ENCODE measurements at regions not wholly inside any gene's neighbourhood (a gene's known extent, or its start where the extent isn't known, plus 50 kb on each side); places are given as distances from the start of the nearest gene placed in this dataset.

- BruUV-seq (replicated peaks): no TSS peak
- TF ChIP-seq WRNIP1 (IDR thresholded peaks at IDR 0.05; ENCODE audit: borderline replicate concordance, low read depth, low read length) (no peak), RUNX3 (IDR thresholded peaks at IDR 0.05; ENCODE audit: low read length) (no peak), IRF5 (IDR thresholded peaks at IDR 0.05; ENCODE audit: borderline replicate concordance) (no peak), SRF (IDR thresholded peaks at IDR 0.05; ENCODE audit: low read depth in 2 of 2, low read length in 2 of 2) (no peak), BCLAF1 (IDR thresholded peaks at IDR 0.05) (no peak), SKIL (IDR thresholded peaks at IDR 0.05; ENCODE audit: low read depth, poor library complexity, severe bottlenecking) (no peak), SMAD1 (IDR thresholded peaks at IDR 0.05; ENCODE audit: low read depth, partially characterized antibody) (no peak), USF1 (IDR thresholded peaks at IDR 0.05; ENCODE audit: borderline replicate concordance, extremely low read length, insufficient read depth, low read depth, low read length) (no peak)
- TF ChIP-seq, protein P1, sequence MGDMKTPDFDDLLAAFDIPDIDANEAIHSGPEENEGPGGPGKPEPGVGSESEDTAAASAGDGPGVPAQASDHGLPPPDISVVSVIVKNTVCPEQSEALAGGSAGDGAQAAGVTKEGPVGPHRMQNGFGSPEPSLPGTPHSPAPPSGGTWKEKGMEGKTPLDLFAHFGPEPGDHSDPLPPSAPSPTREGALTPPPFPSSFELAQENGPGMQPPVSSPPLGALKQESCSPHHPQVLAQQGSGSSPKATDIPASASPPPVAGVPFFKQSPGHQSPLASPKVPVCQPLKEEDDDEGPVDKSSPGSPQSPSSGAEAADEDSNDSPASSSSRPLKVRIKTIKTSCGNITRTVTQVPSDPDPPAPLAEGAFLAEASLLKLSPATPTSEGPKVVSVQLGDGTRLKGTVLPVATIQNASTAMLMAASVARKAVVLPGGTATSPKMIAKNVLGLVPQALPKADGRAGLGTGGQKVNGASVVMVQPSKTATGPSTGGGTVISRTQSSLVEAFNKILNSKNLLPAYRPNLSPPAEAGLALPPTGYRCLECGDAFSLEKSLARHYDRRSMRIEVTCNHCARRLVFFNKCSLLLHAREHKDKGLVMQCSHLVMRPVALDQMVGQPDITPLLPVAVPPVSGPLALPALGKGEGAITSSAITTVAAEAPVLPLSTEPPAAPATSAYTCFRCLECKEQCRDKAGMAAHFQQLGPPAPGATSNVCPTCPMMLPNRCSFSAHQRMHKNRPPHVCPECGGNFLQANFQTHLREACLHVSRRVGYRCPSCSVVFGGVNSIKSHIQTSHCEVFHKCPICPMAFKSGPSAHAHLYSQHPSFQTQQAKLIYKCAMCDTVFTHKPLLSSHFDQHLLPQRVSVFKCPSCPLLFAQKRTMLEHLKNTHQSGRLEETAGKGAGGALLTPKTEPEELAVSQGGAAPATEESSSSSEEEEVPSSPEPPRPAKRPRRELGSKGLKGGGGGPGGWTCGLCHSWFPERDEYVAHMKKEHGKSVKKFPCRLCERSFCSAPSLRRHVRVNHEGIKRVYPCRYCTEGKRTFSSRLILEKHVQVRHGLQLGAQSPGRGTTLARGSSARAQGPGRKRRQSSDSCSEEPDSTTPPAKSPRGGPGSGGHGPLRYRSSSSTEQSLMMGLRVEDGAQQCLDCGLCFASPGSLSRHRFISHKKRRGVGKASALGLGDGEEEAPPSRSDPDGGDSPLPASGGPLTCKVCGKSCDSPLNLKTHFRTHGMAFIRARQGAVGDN (IDR thresholded peaks at IDR 0.05): no peak
These were observed 401.5 kb upstream of the JARID2 start for GRCh38 chr6:14844411-14844810.

More at GRCh38 chr6:14844411-14844810, 401.5 kb upstream of the JARID2 start:
- CTCF ChIA-PET: no interaction called here
- Histone ChIP-seq H3K4me1 (ENCODE audit: control insufficient read depth, insufficient read depth, low read length) (no peaks in the 10 kb centered on the region), H2AFZ (ENCODE audit: control insufficient read depth, low read depth, low read length) (no peak overlapping the region), H3K27ac (ENCODE audit: control insufficient read depth, insufficient read depth) (no peak overlapping the region), H3K27me3 (replicated peaks in 1 of 2; ENCODE audit: control insufficient read depth in 2 of 2, insufficient read depth in 2 of 2, low read length in 1 of 2) (no peaks in the 10 kb centered on the region), H3K36me3 (ENCODE audit: control insufficient read depth in 2 of 2, insufficient read depth in 2 of 2, low read length in 1 of 2) (no peaks in the 10 kb centered on the region), H3K9ac (ENCODE audit: control insufficient read depth, insufficient read depth, low read length) (no peak overlapping the region), H3K4me3 (no peak overlapping the region), H3K79me2 (ENCODE audit: control insufficient read depth, insufficient read depth, low read length) (no peaks in the 10 kb centered on the region), H3K4me2 (ENCODE audit: control insufficient read depth, insufficient read depth) (no peak overlapping the region), H3K9me3 (replicated peaks; ENCODE audit: control insufficient read depth, insufficient read depth, low read length) (no peaks in the 10 kb centered on the region), H4K20me1 (ENCODE audit: control insufficient read depth, insufficient read depth) (no peaks in the 10 kb centered on the region)
- DNase-seq (ENCODE audit: low read depth, low spot score) (no peak), FAIRE-seq (no peak), ATAC-seq (no peak)
- intact Hi-C loops (cut with micrococcal nuclease; ENCODE audit: unreplicated experiment): no loop called here
- SMC1A ChIA-PET (ENCODE audit: uncharacterized antibody, unreplicated experiment): interaction anchor here (1.1 kb wide), 1 partner anchor 12 kb away, joined by 3 read pairs; no protein-coding TSS in a partner anchor
- 78% methylated on average over 17 of the region's 17 CpGs for WGBS (ENCODE audit: insufficient coverage, insufficient replicate concordance, low lambda C conversion rate, missing lambda C conversion rate)
- RAD21 ChIA-PET (ENCODE audit: unreplicated experiment): interaction anchor here (0.7 kb wide), 1 partner anchor 24 kb away, joined by 4 read pairs; no protein-coding TSS in a partner anchor
- POLR2A ChIA-PET: no interaction called here
- in situ Hi-C loops (cut with MboI): no loop called here

Measured in GM12878 (cell line).